ENCODE measurements at regions not wholly inside any gene's neighbourhood (a gene's known extent, or its start where the extent isn't known, plus 50 kb on each side); places are given as distances from the start of the nearest gene placed in this dataset.

- Histone ChIP-seq H3K36me3 (replicated peaks in 1 of 2; ENCODE audit: control insufficient read depth in 2 of 2, insufficient read depth in 2 of 2, low read length in 2 of 2) (no peaks in the 10 kb centered on the region), H3K4me1 (ENCODE audit: control insufficient read depth in 2 of 2, insufficient read depth in 1 of 2, low read depth in 1 of 2, low read length in 2 of 2) (peaks cover 0 to 3% of the 10 kb centered on the region in 2 donors), H3K18ac (ENCODE audit: low read length) (peak overlapping the region; percentile 76), H2BK15ac (ENCODE audit: low read length) (no peak overlapping the region), H4K91ac (ENCODE audit: low read depth, low read length, poor library complexity) (no peak overlapping the region), H2BK120ac (ENCODE audit: low read depth, low read length) (no peak overlapping the region), H2AFZ (ENCODE audit: low read length) (no peak overlapping the region), H2BK12ac (ENCODE audit: low read length) (no peak overlapping the region), H3K79me1 (ENCODE audit: low read depth, low read length) (no peaks in the 10 kb centered on the region), H3K9ac (ENCODE audit: low read depth, low read length, poor library complexity) (no peak overlapping the region), H3K9me3 (replicated peaks in 1 of 2; ENCODE audit: control insufficient read depth in 2 of 2, insufficient read depth in 1 of 2, low read depth in 1 of 2, low read length in 2 of 2) (no peaks in the 10 kb centered on the region), H3K23ac (ENCODE audit: low read depth, low read length, poor library complexity) (no peak overlapping the region), H3K4me3 (ENCODE audit: low read length in 2 of 2) (no peak overlapping the region), H4K8ac (ENCODE audit: low read depth, low read length) (no peak overlapping the region), H3K27me3 (ENCODE audit: control insufficient read depth in 3 of 3, insufficient read depth in 3 of 3, low read depth in 1 of 3, low read length in 3 of 3) (no peaks in the 10 kb centered on the region), H3K4ac (ENCODE audit: low read length) (no peak overlapping the region), H2AK5ac (ENCODE audit: low read depth, low read length) (no peak overlapping the region), H3K27ac (replicated peaks; ENCODE audit: low read length) (no peak overlapping the region), H2BK5ac (ENCODE audit: low read length) (no peak overlapping the region), H3K4me2 (ENCODE audit: insufficient read depth, low read length, poor library complexity, severe bottlenecking) (no peak overlapping the region), H3K14ac (ENCODE audit: low read length) (peak overlapping the region; percentile 97)
- no peak for DNase-seq (ENCODE audit: low spot score)
- WGBS, 2 donors (ENCODE audit: extremely low coverage in 2 of 2, insufficient read length in 2 of 2, insufficient replicate concordance in 1 of 2): no CpG with 5 or more reads among the region's 6 CpGs
These were observed 330.5 kb downstream of the NXPE2 start for GRCh38 chr11:115008799-115009198.

GRCh38 chr11:115017529-115017928 is 339.2 kb downstream of the NXPE2 start:
- Histone ChIP-seq H2BK120ac (ENCODE audit: low read depth, low read length) (no peak overlapping the region), H3K23ac (ENCODE audit: low read depth, low read length, poor library complexity) (no peak overlapping the region), H3K4me2 (ENCODE audit: insufficient read depth, low read length, poor library complexity, severe bottlenecking) (no peak overlapping the region), H3K27ac (replicated peaks; ENCODE audit: low read length) (no peak overlapping the region), H2BK15ac (ENCODE audit: low read length) (no peak overlapping the region), H3K9ac (ENCODE audit: low read depth, low read length, poor library complexity) (no peak overlapping the region), H3K79me1 (ENCODE audit: low read depth, low read length) (no peaks in the 10 kb centered on the region), H2AK5ac (ENCODE audit: low read depth, low read length) (no peak overlapping the region), H3K4me1 (ENCODE audit: control insufficient read depth in 2 of 2, insufficient read depth in 1 of 2, low read depth in 1 of 2, low read length in 2 of 2) (no peaks in the 10 kb centered on the region), H2BK5ac (ENCODE audit: low read length) (no peak overlapping the region), H3K4me3 (ENCODE audit: low read length in 2 of 2) (no peak overlapping the region), H3K27me3 (ENCODE audit: control insufficient read depth in 3 of 3, insufficient read depth in 3 of 3, low read depth in 1 of 3, low read length in 3 of 3) (no peaks in the 10 kb centered on the region), H3K9me3 (replicated peaks in 1 of 2; ENCODE audit: control insufficient read depth in 2 of 2, insufficient read depth in 1 of 2, low read depth in 1 of 2, low read length in 2 of 2) (peaks cover 0 to 4% of the 10 kb centered on the region in 2 donors), H4K8ac (ENCODE audit: low read depth, low read length) (no peak overlapping the region), H2AFZ (ENCODE audit: low read length) (no peak overlapping the region), H2BK12ac (ENCODE audit: low read length) (no peak overlapping the region), H4K91ac (ENCODE audit: low read depth, low read length, poor library complexity) (no peak overlapping the region), H3K36me3 (replicated peaks in 1 of 2; ENCODE audit: control insufficient read depth in 2 of 2, insufficient read depth in 2 of 2, low read length in 2 of 2) (no peaks in the 10 kb centered on the region), H3K14ac (ENCODE audit: low read length) (no peak overlapping the region), H3K18ac (ENCODE audit: low read length) (no peak overlapping the region), H3K4ac (ENCODE audit: low read length) (no peak overlapping the region)
- no peak for DNase-seq (ENCODE audit: low spot score)

DNA sequence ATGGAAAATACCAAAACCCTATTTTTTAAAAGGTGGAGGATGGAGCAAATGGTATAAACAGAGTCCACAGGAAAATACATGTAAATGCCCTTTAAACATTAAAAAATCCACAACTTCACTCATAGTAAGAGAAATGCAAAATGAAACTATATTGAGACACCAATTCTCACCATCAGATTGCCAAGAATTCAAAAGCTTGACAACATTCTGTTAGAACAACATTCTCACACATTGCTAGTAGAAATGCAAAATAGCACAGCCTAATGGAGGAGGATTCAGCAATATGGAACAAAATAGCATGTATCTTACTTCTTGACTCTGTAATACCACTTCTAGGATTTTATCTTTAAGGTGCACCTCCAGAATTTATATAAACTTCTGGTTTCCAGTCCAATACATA is 351.8 kb downstream of the NXPE2 start:
- Histone ChIP-seq H3K18ac (ENCODE audit: low read length) (no peak overlapping the region), H2BK120ac (ENCODE audit: low read depth, low read length) (no peak overlapping the region), H3K4me3 (ENCODE audit: low read length in 2 of 2) (no peak overlapping the region), H2BK15ac (ENCODE audit: low read length) (no peak overlapping the region), H3K23ac (ENCODE audit: low read depth, low read length, poor library complexity) (no peak overlapping the region), H2BK5ac (ENCODE audit: low read length) (no peak overlapping the region), H3K9me3 (replicated peaks in 1 of 2; ENCODE audit: control insufficient read depth in 2 of 2, insufficient read depth in 1 of 2, low read depth in 1 of 2, low read length in 2 of 2) (no peaks in the 10 kb centered on the region), H3K79me1 (ENCODE audit: low read depth, low read length) (no peaks in the 10 kb centered on the region), H3K9ac (ENCODE audit: low read depth, low read length, poor library complexity) (no peak overlapping the region), H3K4me2 (ENCODE audit: insufficient read depth, low read length, poor library complexity, severe bottlenecking) (no peak overlapping the region), H2AK5ac (ENCODE audit: low read depth, low read length) (no peak overlapping the region), H3K14ac (ENCODE audit: low read length) (no peak overlapping the region), H3K4me1 (ENCODE audit: control insufficient read depth in 2 of 2, insufficient read depth in 1 of 2, low read depth in 1 of 2, low read length in 2 of 2) (no peaks in the 10 kb centered on the region), H4K8ac (ENCODE audit: low read depth, low read length) (no peak overlapping the region), H3K36me3 (replicated peaks in 1 of 2; ENCODE audit: control insufficient read depth in 2 of 2, insufficient read depth in 2 of 2, low read length in 2 of 2) (no peaks in the 10 kb centered on the region), H4K91ac (ENCODE audit: low read depth, low read length, poor library complexity) (no peak overlapping the region), H3K27me3 (ENCODE audit: control insufficient read depth in 3 of 3, insufficient read depth in 3 of 3, low read depth in 1 of 3, low read length in 3 of 3) (no peaks in the 10 kb centered on the region), H3K27ac (replicated peaks; ENCODE audit: low read length) (no peak overlapping the region), H2AFZ (ENCODE audit: low read length) (no peak overlapping the region), H2BK12ac (ENCODE audit: low read length) (no peak overlapping the region), H3K4ac (ENCODE audit: low read length) (no peak overlapping the region)
- no peak for DNase-seq (ENCODE audit: low spot score)

DNA sequence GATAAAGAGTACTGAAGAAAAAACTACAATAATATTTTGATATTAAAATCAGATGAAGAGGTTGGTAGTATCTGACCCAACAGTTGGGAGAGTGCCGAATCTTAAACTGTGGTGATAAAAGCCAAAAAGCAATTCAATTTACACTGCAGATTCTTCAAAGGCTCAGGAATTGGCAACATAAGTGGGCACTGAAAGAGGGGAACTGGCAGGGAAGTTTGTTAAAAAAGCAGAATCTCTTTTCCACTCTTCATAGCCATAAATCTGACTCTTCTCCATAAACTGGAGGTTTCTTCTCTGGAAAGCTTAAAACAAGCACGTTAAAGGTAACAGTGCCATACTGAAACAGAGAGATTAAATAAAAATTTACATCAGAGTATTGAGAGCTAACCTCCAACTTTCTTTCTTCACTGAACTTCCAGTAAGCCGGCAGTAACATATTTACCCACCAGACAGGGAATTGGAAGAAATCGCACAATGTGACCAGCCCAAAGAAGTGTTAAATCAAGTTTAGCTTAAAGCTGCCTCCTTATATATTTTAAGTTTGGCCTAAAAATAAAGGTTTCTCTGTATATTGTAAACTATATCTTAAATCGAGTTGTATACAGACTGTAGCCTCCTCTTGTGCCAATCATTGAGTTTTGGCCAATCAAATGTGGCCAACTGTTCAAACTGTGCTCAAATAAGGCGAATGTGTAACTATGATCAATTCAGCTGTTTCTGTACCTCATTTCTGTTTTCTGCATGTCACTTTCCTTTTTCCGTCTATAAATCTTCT is 358.3 kb downstream of the NXPE2 start:
- H4K8ac ChIP-seq (ENCODE audit: low read depth, low read length): no peak overlapping the region
- H3K18ac ChIP-seq (ENCODE audit: low read length): no peak overlapping the region
- no peak overlapping the region for H2BK15ac ChIP-seq (ENCODE audit: low read length)
- no peak overlapping the region for H3K4me2 ChIP-seq (ENCODE audit: insufficient read depth, low read length, poor library complexity, severe bottlenecking)
- H2BK120ac ChIP-seq (ENCODE audit: low read depth, low read length): no peak overlapping the region
- no CpG with 5 or more reads among the region's 7 CpGs for whole genome bisulfite sequencing, 2 donors (ENCODE audit: extremely low coverage in 2 of 2, insufficient read length in 2 of 2, insufficient replicate concordance in 1 of 2)
- no peak overlapping the region for H4K91ac ChIP-seq (ENCODE audit: low read depth, low read length, poor library complexity)
- no peak overlapping the region for H2BK12ac ChIP-seq (ENCODE audit: low read length)
- H3K9me3 ChIP-seq (replicated peaks in 1 of 2; ENCODE audit: control insufficient read depth in 2 of 2, insufficient read depth in 1 of 2, low read depth in 1 of 2, low read length in 2 of 2): no peaks in the 10 kb centered on the region
- no peak overlapping the region for H3K4ac ChIP-seq (ENCODE audit: low read length)
- no peak overlapping the region for H2AK5ac ChIP-seq (ENCODE audit: low read depth, low read length)
- H3K9ac ChIP-seq (ENCODE audit: low read depth, low read length, poor library complexity): no peak overlapping the region
- H3K79me1 ChIP-seq (ENCODE audit: low read depth, low read length): no peaks in the 10 kb centered on the region
- no peak overlapping the region for H3K27ac ChIP-seq (replicated peaks; ENCODE audit: low read length)
- H3K27me3 ChIP-seq (ENCODE audit: control insufficient read depth in 3 of 3, insufficient read depth in 3 of 3, low read depth in 1 of 3, low read length in 3 of 3): no peaks in the 10 kb centered on the region
- no peak overlapping the region for H2AFZ ChIP-seq (ENCODE audit: low read length)
- H3K14ac ChIP-seq (ENCODE audit: low read length): no peak overlapping the region
- H3K4me3 ChIP-seq (ENCODE audit: low read length in 2 of 2): no peak overlapping the region
- no peak overlapping the region for H2BK5ac ChIP-seq (ENCODE audit: low read length)
- H3K36me3 ChIP-seq (replicated peaks in 1 of 2; ENCODE audit: control insufficient read depth in 2 of 2, insufficient read depth in 2 of 2, low read length in 2 of 2): no peaks in the 10 kb centered on the region
- H3K23ac ChIP-seq (ENCODE audit: low read depth, low read length, poor library complexity): no peak overlapping the region
- no peaks in the 10 kb centered on the region for H3K4me1 ChIP-seq (ENCODE audit: control insufficient read depth in 2 of 2, insufficient read depth in 1 of 2, low read depth in 1 of 2, low read length in 2 of 2)
- no peak for DNase-seq (ENCODE audit: low spot score)

All from neuronal stem cell (in vitro differentiated cells).